Neural crest cell (in vitro differentiated cells): ENCODE measurements at regions not wholly inside any gene's neighbourhood (a gene's known extent, or its start where the extent isn't known, plus 50 kb on each side); places are given as distances from the start of the nearest gene placed in this dataset.

Experiments
- DNase-seq: peaks from one replicate; pipeline ENCODE4 v3.0.0; 2021; ENCODE audit warnings: low read depth, mixed read lengths, low spot score
- H3K27ac Mint-ChIP-seq: one replicate; pipeline ENCODE4 v1.8.0; 2021; ENCODE audit warnings: mild to moderate bottlenecking, mixed read lengths; ENCODE audit not compliant: unreplicated experiment
- H3K27me3 Mint-ChIP-seq: 2 replicates; pipeline ENCODE4 v1.8.0; 2021; ENCODE audit warnings: low read depth, mild to moderate bottlenecking, mixed read lengths
- H3K36me3 Mint-ChIP-seq: 2 replicates; pipeline ENCODE4 v1.8.0; 2021; ENCODE audit warnings: low read depth, mild to moderate bottlenecking, mixed read lengths
- H3K4me1 Mint-ChIP-seq: 2 replicates; pipeline ENCODE4 v1.8.0; 2021; ENCODE audit warnings: mixed read lengths
- H3K4me3 Mint-ChIP-seq: one replicate; pipeline ENCODE4 v1.8.0; 2021; ENCODE audit warnings: mild to moderate bottlenecking, mixed read lengths
- H3K9me3 Mint-ChIP-seq: 2 replicates; pipeline ENCODE4 v1.8.0; 2021; ENCODE audit warnings: mixed read lengths
- CTCF ChIP-seq: fragments of 200-600 bp; sonication (generic); conservative IDR thresholded peaks from 2 replicates; pipeline ENCODE4 v1.5.0; 2021; ENCODE audit warnings: antibody characterized with exemption, mild to moderate bottlenecking

DNA sequence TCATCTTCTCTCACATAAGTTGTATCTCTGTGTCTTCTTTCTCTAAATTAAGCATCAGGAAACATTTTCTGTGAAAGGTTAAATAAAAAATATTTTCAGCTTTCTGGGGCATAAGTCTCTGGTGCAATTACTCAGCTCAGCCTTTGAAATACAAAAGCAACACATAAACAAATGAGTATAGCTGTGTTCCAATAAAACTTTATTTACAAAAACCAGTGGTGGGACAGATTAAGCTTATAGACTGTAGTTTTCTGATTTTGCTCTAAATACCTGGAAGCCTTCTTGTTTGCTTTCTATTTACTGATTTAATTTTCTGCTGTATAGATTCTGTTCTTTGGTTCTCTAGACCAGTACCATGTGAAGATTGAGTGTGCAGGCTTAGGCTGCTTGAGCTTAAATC is 655.1 kb downstream of the VRK1 start:
- H3K36me3 Mint-ChIP-seq, result no peaks in the 10 kb centered on the region
- no peaks in the 10 kb centered on the region for H3K9me3 Mint-ChIP-seq
- no peaks in the 10 kb centered on the region for H3K4me1 Mint-ChIP-seq
- H3K27ac Mint-ChIP-seq, result no peak overlapping the region
- DNase-seq, result no peak
- H3K4me3 Mint-ChIP-seq, result no peak overlapping the region
- peaks cover 3% of the 10 kb centered on the region for H3K27me3 Mint-ChIP-seq
- no peak for TF ChIP-seq CTCF

- no peak for TF ChIP-seq CTCF
- Mint-ChIP-seq H3K27me3 (peaks cover 10% of the 10 kb centered on the region), H3K27ac (no peak overlapping the region), H3K4me3 (no peak overlapping the region), H3K4me1 (peaks cover 15% of the 10 kb centered on the region), H3K9me3 (no peaks in the 10 kb centered on the region), H3K36me3 (no peaks in the 10 kb centered on the region)
- DNase-seq, result no peak
Observed at GRCh38 chr14:97453991-97454390, 656.8 kb downstream of the VRK1 start.

DNA sequence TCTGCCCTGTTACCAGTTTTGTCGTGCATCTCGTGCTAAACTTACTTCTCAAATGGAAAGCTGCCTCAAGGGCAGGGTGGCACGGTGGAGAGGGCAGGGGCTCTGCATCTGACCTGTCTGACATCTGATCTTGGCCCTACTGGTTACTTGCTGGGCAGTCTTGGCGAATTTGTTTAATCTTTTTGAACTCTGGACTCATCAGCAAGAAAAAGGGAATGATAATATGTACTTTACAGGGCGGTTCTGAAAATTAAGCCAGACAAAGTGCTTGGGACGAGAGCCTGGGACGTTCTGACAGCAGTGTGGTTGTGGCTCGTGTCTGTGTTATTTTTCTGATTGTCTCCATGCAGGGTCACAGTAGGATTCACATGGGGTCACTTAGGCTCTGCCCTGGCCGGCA is 659.3 kb downstream of the VRK1 start:
- peaks cover 10% of the 10 kb centered on the region for H3K27me3 Mint-ChIP-seq
- TF ChIP-seq CTCF, result no peak
- peaks cover 19% of the 10 kb centered on the region for H3K4me1 Mint-ChIP-seq
- H3K9me3 Mint-ChIP-seq, result no peaks in the 10 kb centered on the region
- no peak overlapping the region for H3K4me3 Mint-ChIP-seq
- H3K36me3 Mint-ChIP-seq, result no peaks in the 10 kb centered on the region
- no peak overlapping the region for H3K27ac Mint-ChIP-seq
- DNase-seq, result no peak

DNA sequence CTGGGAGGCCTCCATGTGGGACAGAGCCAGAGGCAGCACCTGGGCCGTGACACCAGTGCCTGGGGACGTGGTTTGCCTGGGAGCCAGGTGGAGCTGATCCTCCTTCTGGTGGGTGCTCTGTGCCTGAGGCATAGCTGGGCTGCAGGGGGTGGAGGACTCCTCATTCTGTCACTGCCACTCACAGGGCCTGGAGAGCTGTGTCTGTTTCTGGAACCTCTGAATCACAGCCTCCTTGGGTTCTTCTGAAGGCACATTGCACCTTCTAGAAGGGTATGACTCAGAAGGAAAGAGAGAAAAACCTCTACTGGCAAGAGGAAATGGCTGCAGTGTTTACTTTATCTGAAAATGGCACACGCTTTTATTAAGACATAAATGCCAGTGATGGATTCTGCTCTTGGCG is 659.8 kb downstream of the VRK1 start:
- peaks cover 19% of the 10 kb centered on the region for H3K4me1 Mint-ChIP-seq

DNA sequence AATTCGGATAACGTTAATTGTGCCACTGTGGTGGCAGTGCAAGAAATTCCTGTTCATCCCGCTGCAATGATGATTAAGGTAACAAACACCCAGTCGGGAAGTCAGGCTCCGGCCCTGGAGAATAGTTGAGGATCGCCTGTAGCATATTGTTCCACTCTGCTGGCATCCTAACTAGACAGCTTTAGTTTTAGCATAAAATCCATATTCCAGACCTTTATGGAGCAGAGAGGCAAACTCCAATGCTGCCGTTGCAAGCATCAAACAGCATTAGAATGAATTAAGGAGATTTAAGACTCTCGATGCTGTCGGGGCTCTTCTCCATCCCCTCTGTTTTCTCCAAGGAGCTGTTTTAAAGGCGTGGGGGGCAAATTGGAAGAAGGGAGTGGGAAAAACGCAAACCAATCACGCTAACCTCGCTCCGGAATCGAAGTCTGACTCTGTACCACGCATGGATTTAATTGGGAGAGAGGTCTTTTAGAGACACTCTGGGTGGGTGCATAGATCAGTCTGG is 660.4 kb downstream of the VRK1 start:
- no peaks in the 10 kb centered on the region for H3K36me3 Mint-ChIP-seq
- H3K27me3 Mint-ChIP-seq, result peaks cover 10% of the 10 kb centered on the region
- peak overlapping the region; percentile 39 for H3K4me3 Mint-ChIP-seq
- peaks cover 19% of the 10 kb centered on the region for H3K4me1 Mint-ChIP-seq
- no peak for DNase-seq
- no peaks in the 10 kb centered on the region for H3K9me3 Mint-ChIP-seq
- no peak overlapping the region for H3K27ac Mint-ChIP-seq
- TF ChIP-seq CTCF, result no peak

More for the DNA sequence above, 659.8 kb downstream of the VRK1 start:
- peaks cover 10% of the 10 kb centered on the region for H3K27me3 Mint-ChIP-seq
- TF ChIP-seq CTCF, result no peak
- no peak for DNase-seq
- H3K36me3 Mint-ChIP-seq, result no peaks in the 10 kb centered on the region
- no peak overlapping the region for H3K27ac Mint-ChIP-seq
- no peaks in the 10 kb centered on the region for H3K9me3 Mint-ChIP-seq
- H3K4me3 Mint-ChIP-seq, result no peak overlapping the region

GRCh38 chr14:97458255-97458654 is 661.1 kb downstream of the VRK1 start:
- TF ChIP-seq CTCF, result no peak
- peaks cover 10% of the 10 kb centered on the region for H3K27me3 Mint-ChIP-seq
- H3K4me3 Mint-ChIP-seq, result peak overlapping the region; percentile 74
- DNase-seq, result peak; percentile 2
- peaks cover 3% of the 10 kb centered on the region for H3K36me3 Mint-ChIP-seq
- no peaks in the 10 kb centered on the region for H3K9me3 Mint-ChIP-seq
- H3K27ac Mint-ChIP-seq, result peak overlapping the region; percentile 92
- peaks cover 19% of the 10 kb centered on the region for H3K4me1 Mint-ChIP-seq
